Activated naive CD4-positive, alpha-beta T cell treated with anti-CD3 and anti-CD28 coated beads, Interleukin-2, amount 50 U/mL, for 72 hours (primary cell): ENCODE measurements at regions not wholly inside any gene's neighbourhood (a gene's known extent, or its start where the extent isn't known, plus 50 kb on each side); places are given as distances from the start of the nearest gene placed in this dataset.

ENCODE experiments used
- ATAC-seq, 2 donors: fragments of 150-1000 bp; cut with Tn5 transposase; 2 replicates each; pipeline ENCODE4 v1.10.0; 2021; ENCODE audit warnings: mild to moderate bottlenecking in 2 of 2, moderate library complexity in 2 of 2
- DNase-seq, 2 donors: peaks; one replicate each; pipeline ENCODE4 v3.0.0; 2021 to 2022; ENCODE audit warnings: low spot score in 2 of 2
- H3K27ac Mint-ChIP-seq, 2 donors: one replicate each; pipeline ENCODE4 v1.8.0; 2022; ENCODE audit warnings: mild to moderate bottlenecking in 2 of 2, mixed read lengths in 2 of 2
- H3K36me3 Mint-ChIP-seq, 2 donors: one replicate each; pipeline ENCODE4 v1.8.0; 2022; ENCODE audit warnings: mixed read lengths in 2 of 2
- H3K9me3 Mint-ChIP-seq, 2 donors: one replicate each; pipeline ENCODE4 v1.8.0; 2022; ENCODE audit warnings: mixed read lengths in 2 of 2

DNA sequence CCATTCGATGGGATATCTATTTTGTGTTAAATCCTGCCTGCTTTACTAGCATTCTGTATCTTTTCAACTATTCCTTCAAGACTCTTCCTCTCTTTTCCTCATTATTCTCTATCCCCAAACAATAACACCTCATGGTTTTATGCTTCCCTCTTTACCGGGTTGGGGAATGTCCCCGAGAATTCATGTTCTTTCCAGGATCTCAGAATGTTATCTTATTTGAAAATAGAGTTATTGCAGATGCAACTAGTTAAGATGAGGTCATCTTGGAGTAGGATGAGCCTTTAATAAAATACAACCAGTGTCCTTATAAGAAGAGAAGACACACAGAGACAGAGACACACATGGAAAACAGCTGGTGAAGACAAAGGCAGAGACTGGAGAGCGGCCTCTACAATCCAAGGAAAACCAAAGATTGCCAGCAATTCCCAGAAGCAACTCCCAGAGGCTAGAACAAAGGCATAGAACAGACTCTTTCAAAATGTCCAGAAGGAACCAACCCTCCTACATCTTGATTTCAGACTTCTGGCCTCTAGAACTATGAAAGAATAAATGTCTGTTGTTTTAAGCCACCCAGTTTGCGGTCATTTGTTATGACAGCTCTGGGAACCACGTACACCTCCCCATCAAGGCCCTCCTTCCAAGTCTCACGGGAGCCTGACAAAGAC lies 126.8 kb upstream of the TNFAIP3 start:
- Mint-ChIP-seq H3K9me3 (peaks cover 0 to 3% of the 10 kb centered on the region in 2 donors), H3K27ac (no peak overlapping the region), H3K36me3 (no peaks in the 10 kb centered on the region)
- no peak for DNase-seq
- no peak for ATAC-seq

DNA sequence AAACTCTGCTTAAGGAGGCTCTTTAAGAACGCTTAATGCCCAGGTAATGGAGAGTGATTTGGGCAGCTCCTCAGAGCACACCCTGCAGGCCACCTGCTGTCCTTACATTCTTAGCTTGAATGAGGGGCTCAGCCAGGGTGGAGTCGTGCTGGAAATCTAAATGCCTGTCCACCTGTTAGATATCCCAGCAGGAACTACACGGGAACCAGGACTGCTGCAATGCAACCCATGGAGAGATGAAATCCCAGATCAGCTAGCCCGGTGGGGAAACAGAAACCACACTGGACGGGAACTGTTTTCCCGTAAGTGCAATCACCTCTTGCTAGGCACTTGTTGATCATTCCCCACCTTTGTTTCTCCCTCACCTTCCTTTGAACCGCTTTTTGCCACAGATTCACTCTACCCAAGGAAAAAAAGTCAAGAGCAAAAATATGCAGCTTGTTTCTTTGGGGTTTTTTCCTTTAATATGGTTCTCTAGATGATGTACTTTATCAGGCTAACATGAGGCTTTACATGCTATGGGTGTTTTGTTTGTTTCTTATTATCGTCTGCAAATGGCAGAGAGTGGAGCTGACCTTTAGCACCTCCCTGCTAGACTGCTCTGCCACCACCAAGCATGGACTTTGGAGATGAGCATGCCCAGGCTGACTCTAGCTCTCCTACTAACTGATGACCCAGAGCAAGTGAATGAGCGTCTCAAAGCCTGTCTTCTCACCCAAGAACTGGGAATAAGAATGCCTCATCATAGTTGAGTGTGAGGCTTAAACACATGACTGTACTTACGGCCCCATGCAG lies 125.9 kb upstream of the TNFAIP3 start:
- ATAC-seq = no peak
- Mint-ChIP-seq H3K9me3 (peaks cover 0 to 3% of the 10 kb centered on the region in 2 donors), H3K27ac (no peak overlapping the region), H3K36me3 (no peaks in the 10 kb centered on the region)
- no peak for DNase-seq

DNA sequence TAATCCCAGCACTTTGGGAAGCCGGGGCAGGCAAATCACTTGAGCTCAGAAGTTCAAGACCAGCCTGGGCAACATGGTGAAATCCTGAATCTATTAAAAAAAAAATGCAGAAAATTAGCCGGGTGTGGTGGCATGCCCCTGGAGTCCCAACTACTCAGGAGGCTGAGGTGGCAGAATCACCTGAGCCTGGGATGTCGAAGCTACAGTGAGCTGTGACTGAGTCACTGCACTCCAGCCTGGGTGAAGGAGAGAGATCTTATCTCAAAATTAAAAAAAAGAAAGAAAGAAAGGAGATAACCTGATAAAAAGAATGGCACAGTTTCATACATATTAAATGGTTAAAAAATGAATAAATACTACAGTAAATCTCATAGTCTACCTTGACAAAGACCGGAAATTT lies 123.6 kb upstream of the TNFAIP3 start:
- ATAC-seq (peak in 1 of 2 donors; percentile 60), DNase-seq (no peak)
- peaks cover 0 to 3% of the 10 kb centered on the region in 2 donors for H3K9me3 Mint-ChIP-seq

DNA sequence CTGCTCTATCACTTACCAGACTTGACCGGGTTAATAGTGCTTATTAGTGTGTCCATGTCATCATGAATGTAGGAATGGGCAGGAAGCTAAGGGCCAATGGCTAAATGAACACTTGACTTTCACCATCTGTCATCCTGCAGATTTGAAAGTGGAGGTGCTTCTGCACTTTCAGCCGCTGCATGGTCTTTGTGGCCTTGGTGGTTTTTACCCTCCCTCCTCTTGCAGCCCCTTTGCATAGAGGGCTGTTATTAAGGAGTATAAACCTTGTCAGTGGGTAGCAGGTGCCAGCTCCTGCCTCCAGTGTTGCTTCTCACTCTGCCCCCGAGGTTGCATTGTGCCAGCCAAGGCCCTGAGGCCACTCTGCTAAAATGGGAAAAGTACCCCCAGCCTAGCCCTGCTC lies 122.2 kb upstream of the TNFAIP3 start:
- DNase-seq (no peak), ATAC-seq (no peak)
- H3K9me3 Mint-ChIP-seq = peaks cover 0 to 3% of the 10 kb centered on the region in 2 donors
- no peak overlapping the region for H3K27ac Mint-ChIP-seq
- no peaks in the 10 kb centered on the region for H3K36me3 Mint-ChIP-seq

More for the DNA sequence above, 123.6 kb upstream of the TNFAIP3 start:
- Mint-ChIP-seq H3K27ac (no peak overlapping the region), H3K36me3 (no peaks in the 10 kb centered on the region)

DNA sequence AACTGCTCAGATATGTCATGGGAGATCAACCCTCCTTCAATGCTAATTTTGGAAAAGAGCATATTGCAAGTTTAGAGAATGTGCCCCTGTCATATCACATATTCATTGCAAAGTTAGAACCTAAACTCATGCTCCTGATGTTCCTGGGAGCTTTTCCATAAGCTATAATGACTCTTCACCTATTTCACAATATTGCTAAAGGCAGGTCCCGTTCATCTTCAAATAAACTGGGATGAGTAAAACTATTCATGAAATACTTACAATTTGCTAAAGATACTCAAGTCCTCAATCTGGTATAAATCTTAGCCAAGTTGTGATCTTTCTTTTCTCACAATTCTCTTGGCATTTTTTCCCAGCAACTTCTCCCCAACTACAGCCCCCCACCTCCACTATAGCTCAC lies 121.7 kb upstream of the TNFAIP3 start:
- no peak overlapping the region for H3K27ac Mint-ChIP-seq
- no peaks in the 10 kb centered on the region for H3K36me3 Mint-ChIP-seq
- no peak for ATAC-seq
- peaks cover 0 to under 1% of the 10 kb centered on the region in 2 donors for H3K9me3 Mint-ChIP-seq
- DNase-seq = no peak

DNA sequence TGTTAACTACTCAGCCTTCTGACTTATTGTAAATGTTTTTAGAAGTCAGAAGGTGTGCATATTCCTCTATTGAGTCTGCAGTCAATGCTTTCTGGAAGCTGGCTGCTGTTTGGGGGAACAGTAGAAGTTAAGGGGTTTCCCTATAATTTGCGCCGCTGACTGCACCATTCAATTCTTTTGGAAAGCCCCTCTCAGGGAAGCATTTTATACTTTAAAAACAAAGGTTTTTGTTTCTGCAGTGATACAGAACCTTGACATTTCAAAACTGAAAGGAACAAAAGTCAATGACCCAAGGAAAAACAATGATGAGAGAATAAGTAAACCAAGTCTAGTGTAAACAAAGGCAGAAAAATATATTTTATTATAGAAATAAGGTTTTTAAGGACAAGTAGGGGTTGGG lies 120.8 kb upstream of the TNFAIP3 start:
- no peaks in the 10 kb centered on the region for H3K9me3 Mint-ChIP-seq
- no peak for DNase-seq
- H3K36me3 Mint-ChIP-seq = no peaks in the 10 kb centered on the region
- no peak overlapping the region for H3K27ac Mint-ChIP-seq
- no peak for ATAC-seq

DNA sequence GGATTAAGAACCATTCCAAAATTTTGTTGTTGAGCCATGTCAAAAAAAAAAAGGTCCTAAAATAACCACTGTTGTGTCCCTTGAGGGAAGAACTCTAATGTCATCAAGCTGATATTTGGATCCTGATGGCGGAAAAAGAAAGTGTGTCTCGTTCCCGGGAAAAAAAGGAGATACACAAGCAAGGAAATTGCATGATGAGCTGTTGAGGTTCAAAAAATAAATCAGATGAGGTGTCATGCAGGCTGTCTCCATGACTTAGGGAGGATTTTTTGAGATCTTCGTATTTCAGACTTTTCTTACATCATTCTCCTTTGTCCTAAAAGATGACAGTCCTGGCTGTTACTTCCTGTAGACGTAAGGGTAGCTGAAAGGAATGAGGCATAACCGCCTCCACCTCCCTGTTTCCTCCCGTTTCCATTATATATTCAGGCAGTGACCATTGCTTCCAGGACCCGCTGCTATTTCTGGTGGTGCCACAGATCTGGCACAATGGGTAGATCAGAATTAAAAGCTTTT lies 117.3 kb upstream of the TNFAIP3 start:
- Mint-ChIP-seq H3K9me3 (no peaks in the 10 kb centered on the region), H3K27ac (no peak overlapping the region), H3K36me3 (no peaks in the 10 kb centered on the region)
- DNase-seq (no peak), ATAC-seq (no peak)

DNA sequence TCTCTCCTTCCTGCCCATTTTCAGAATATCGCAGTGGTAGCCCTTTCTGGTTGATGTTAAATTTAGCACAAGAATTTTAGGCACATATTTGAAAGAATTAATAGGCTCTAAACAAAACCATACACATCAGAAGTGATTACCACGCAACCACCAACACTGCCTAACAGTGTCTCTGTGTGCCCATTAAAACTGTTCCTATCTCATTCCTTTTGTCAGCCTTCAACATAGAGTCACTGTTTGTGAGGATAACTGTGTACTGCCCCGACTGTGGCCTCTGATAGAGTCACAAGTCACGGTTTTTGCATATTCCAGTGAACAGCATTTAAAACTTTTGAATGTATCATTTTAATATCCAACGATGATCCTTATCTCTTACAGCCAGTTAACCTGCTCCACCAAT lies 116.8 kb upstream of the TNFAIP3 start:
- Mint-ChIP-seq H3K36me3 (peaks cover 0 to under 1% of the 10 kb centered on the region in 2 donors), H3K27ac (no peak overlapping the region), H3K9me3 (peaks cover 0 to under 1% of the 10 kb centered on the region in 2 donors)
- ATAC-seq = no peak
- DNase-seq = no peak

DNA sequence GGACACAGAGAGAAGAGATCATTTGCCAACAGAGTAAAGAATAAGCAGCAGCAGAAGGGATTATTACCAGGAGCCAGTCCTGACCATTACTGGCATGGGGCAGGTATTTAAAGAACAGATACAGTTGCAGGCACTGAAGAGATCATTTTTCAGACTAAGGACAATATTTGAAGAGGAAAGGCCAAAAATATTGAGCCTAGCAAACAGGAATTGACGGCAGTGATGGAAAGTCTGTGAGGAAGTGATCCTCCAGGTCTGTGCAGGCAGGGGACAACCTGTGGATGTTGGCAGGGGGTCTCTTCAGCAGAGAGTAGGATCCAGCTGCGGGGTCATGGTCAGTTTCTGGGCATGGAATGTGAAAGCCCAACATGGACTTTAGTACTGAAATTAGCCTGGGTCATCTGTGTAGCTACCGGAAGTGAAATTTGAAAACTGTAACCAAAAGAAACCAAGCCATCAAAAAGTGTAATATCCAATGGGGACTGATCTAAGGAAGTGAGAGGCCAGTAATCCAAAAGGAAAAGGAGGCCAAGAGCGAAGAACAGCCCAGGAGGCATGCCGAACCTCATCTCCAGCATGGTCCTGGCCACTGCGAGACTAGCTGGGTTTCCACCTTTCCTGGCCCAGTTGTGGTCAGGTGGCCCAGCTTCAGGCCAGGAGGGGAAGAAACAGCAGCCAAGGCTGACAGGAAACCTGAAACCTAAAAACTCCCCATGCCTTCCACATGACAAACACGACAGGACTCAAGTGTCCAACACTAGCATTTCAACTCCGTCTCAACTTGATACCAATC lies 115.1 kb upstream of the TNFAIP3 start:
- Mint-ChIP-seq H3K9me3 (peaks cover 0 to 6% of the 10 kb centered on the region in 2 donors), H3K36me3 (peaks cover 0 to 7% of the 10 kb centered on the region in 2 donors), H3K27ac (no peak overlapping the region)
- no peak for DNase-seq
- no peak for ATAC-seq

DNA sequence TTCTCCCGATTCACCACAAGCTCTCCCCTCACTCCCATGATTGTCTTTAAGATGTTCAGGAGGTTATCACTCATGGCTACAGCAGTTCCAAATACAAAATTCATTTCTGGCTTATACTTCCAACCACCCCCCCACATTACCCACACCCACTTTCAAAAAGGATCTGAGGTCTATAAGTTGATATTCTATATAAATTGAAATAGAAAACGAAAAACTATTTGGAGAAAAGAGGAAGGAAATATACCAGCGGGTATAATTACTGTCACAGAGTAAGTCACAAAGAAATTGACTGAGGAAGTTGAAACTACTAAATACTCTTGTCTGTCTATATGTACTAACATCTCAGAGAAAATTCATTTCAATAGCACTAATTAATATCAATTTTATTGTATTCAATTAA lies 112.7 kb upstream of the TNFAIP3 start:
- Mint-ChIP-seq H3K27ac (no peak overlapping the region), H3K36me3 (peaks cover 0 to 7% of the 10 kb centered on the region in 2 donors), H3K9me3 (peaks cover 0 to 10% of the 10 kb centered on the region in 2 donors)
- DNase-seq = no peak
- no peak for ATAC-seq

DNA sequence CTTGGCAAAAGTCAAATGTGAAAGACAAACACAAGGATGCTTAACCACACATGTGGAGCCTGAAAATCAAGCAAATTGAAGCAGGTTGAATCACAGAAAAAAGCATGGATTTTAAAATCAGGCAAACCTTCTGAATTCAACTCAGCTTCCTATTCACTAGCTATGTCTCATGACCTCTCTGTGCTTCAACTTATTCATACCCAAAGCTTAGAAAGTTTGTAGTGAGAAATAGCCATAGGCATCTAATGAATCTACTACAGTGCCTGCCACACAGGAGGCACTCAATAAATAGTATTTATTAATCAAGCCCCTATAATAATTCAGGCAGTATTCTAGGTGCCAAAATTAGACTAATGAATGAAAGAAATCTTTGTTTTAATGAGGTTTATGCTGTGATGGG lies 112.2 kb upstream of the TNFAIP3 start:
- DNase-seq (no peak), ATAC-seq (no peak)
- Mint-ChIP-seq H3K36me3 (peaks cover 0 to 7% of the 10 kb centered on the region in 2 donors), H3K9me3 (peaks cover 0 to 10% of the 10 kb centered on the region in 2 donors), H3K27ac (no peak overlapping the region)

DNA sequence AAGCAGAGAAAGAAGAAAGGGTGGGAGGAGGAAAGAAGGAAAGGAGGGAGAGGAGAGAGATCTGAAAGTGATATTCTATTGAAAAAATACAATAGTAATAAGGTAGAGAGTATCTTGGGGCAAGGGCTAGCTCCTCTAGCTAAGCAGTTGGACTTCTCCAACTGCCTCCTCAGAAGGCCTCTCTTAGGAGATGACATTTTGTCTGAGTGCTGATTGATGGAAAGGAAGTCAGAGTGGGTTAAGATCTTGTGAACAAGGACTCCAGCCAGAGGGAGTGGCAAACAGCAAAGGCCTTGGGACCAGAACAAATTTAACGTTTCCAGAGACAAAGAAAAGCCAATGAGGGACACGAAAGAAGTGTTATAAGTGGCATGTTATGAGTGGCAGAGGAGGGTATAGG lies 111.8 kb upstream of the TNFAIP3 start:
- Mint-ChIP-seq H3K36me3 (peaks cover 0 to 7% of the 10 kb centered on the region in 2 donors), H3K27ac (no peak overlapping the region), H3K9me3 (peaks cover 0 to 10% of the 10 kb centered on the region in 2 donors)
- no peak for ATAC-seq
- no peak for DNase-seq

DNA sequence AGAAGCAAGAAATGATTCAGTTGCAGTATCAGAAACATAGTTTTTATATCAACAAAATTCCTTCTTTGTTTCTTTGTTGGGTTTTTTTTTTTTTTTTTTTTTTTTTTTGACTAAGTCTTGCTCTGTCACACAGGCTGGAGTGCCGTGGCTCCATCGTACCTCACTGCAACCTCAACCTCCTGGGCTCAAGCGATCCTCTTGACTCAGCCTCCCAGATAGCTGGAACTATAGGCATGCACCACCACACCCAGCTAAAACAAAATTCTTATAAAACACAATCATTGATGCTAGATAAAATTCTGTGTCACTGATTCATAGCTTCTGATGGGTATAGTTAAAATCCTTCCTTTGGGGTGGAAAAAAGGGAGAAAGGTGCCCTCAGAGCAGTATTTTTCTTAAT lies 110.3 kb upstream of the TNFAIP3 start:
- ATAC-seq = no peak
- H3K9me3 Mint-ChIP-seq = peaks cover 0 to 10% of the 10 kb centered on the region in 2 donors
- no peak overlapping the region for H3K27ac Mint-ChIP-seq
- peaks cover 0 to 7% of the 10 kb centered on the region in 2 donors for H3K36me3 Mint-ChIP-seq
- no peak for DNase-seq

DNA sequence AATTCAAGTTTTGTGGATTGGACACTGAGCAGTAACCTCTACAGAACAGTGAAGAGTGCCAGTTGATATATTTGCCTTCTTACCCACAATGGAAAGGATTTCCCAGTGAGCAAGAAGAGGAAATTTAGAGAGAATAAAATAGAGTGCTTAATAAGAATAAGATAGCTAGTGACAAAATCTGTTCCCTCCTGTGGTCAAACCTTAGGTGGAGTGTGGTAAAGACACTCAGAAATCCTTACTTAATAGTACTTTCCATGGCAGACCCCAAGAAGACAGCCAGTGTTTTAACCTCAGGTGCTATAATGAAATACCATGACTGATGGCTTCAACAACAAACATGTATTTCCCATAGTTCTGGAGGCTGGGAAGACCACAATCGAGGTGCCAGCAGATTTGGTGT lies 108.4 kb upstream of the TNFAIP3 start:
- H3K9me3 Mint-ChIP-seq = peaks cover 0 to 10% of the 10 kb centered on the region in 2 donors
- no peak for ATAC-seq
- DNase-seq = no peak
- H3K27ac Mint-ChIP-seq = no peak overlapping the region
- peaks cover 0 to 7% of the 10 kb centered on the region in 2 donors for H3K36me3 Mint-ChIP-seq

DNA sequence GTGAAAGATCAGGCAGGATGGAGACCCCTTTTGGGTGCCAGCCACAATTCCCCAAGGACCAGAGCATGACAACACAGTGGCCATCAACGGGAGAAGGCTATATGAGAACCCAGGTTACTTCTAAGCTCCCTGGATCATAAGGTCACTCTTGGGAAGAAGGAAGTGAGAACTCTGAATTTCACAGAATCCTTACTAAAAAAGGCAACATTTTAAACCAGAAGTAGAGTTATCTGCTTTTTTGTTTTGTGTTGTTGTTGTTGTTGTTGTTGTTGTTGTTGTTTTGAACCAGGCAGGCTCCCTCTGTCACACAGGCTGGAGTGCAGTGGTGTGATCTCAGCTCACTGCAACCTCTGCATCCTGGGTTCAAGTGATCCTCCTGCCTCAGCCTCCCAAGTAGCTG lies 107.4 kb upstream of the TNFAIP3 start:
- no peak overlapping the region for H3K27ac Mint-ChIP-seq

DNA sequence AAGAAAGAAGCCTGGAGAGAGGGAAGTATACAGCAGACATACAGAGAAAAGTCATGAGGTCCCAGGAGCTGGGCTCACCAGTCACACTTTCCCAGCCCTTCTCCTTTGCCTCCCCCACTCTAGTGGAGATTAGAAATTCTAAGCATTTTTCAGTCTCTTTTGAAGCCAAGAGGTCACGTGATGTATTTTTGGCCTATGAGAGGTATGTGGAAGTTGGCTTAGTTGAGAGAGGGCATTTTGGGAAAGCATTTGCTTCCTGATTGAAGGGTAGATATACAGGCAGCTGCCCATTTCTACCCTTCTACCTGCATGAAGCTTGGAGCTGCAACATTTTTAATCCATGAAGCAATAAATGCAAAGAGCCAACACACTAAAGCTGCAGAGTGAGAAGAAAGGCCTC lies 106.0 kb upstream of the TNFAIP3 start:
- H3K9me3 Mint-ChIP-seq = peaks cover 0 to 4% of the 10 kb centered on the region in 2 donors
- H3K36me3 Mint-ChIP-seq = no peaks in the 10 kb centered on the region
- ATAC-seq (no peak), DNase-seq (no peak)
- H3K27ac Mint-ChIP-seq = no peak overlapping the region

More for the DNA sequence above, 107.4 kb upstream of the TNFAIP3 start:
- Mint-ChIP-seq H3K9me3 (peaks cover 0 to 10% of the 10 kb centered on the region in 2 donors), H3K36me3 (peaks cover 0 to 7% of the 10 kb centered on the region in 2 donors)
- ATAC-seq = no peak
- DNase-seq = no peak

DNA sequence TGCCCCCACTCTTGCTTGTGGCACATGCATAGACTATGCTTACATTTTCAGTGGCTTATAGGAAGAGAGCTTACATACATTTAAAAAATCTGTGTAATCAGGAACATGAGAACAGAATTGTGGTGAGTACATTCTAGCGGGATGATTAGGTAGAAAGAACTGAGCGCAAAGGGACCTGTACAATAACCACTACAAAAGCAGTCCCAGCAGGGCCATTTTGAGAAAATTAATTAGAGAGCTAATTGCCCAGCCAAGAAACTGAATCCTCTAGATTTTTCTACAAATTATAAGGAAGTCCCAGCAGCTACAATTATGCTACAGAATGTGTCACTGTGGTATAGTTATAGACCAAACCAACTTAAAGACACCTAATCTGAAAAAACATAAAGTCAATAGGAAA lies 105.6 kb upstream of the TNFAIP3 start:
- H3K36me3 Mint-ChIP-seq = no peaks in the 10 kb centered on the region
- DNase-seq (no peak), ATAC-seq (no peak)
- H3K9me3 Mint-ChIP-seq = peaks cover 0 to 4% of the 10 kb centered on the region in 2 donors
- no peak overlapping the region for H3K27ac Mint-ChIP-seq
